ENCODE measurements at regions not wholly inside any gene's neighbourhood (a gene's known extent, or its start where the extent isn't known, plus 50 kb on each side); places are given as distances from the start of the nearest gene placed in this dataset.
A peak's percentile ranks its signal among the peaks of the same experiment; 100 is the strongest.
"Not testable (repeated sequence)": the region's sequence is repeated elsewhere in the genome, so short reads cannot be mapped to it uniquely, and the experiment has no call there.

GRCh38 chr4:134145369-134145768, 56.2 kb downstream of the PABPC4L start:
- DNase-seq (ENCODE audit: low read depth): no peak

GRCh38 chr4:134144337-134144736, 57.3 kb downstream of the PABPC4L start:
- no peak for DNase-seq (ENCODE audit: low read depth)

- DNase-seq (ENCODE audit: low read depth): no peak
These were observed 59.9 kb downstream of the PABPC4L start for GRCh38 chr4:134141728-134142127.

- DNase-seq (ENCODE audit: low read depth): no peak
These were observed 62.4 kb downstream of the PABPC4L start for GRCh38 chr4:134139188-134139587.

- DNase-seq (ENCODE audit: low read depth): no peak
These were observed 69.4 kb downstream of the PABPC4L start for GRCh38 chr4:134132086-134132783.

- DNase-seq (ENCODE audit: low read depth): no peak
These were observed 74.6 kb downstream of the PABPC4L start for GRCh38 chr4:134126955-134127354.

- no peak for DNase-seq (ENCODE audit: low read depth)
These were observed 75.5 kb downstream of the PABPC4L start for GRCh38 chr4:134126000-134126560.

GRCh38 chr4:134122903-134123302, 78.7 kb downstream of the PABPC4L start:
- DNase-seq (ENCODE audit: low read depth): no peak

- DNase-seq (ENCODE audit: low read depth): peak; percentile 11
These were observed 84.0 kb downstream of the PABPC4L start for GRCh38 chr4:134117392-134118183.

- no peak for DNase-seq (ENCODE audit: low read depth)
These were observed 111.7 kb downstream of the PABPC4L start for GRCh38 chr4:134089885-134090284.

GRCh38 chr4:134085496-134085895, 116.1 kb downstream of the PABPC4L start:
- no peak for DNase-seq (ENCODE audit: low read depth)

GRCh38 chr4:134079085-134079484, 122.5 kb downstream of the PABPC4L start:
- not testable (repeated sequence) for DNase-seq (ENCODE audit: low read depth)

GRCh38 chr4:134078230-134078914, 123.2 kb downstream of the PABPC4L start:
- DNase-seq (ENCODE audit: low read depth): no peak

GRCh38 chr4:134073711-134074110, 127.9 kb downstream of the PABPC4L start:
- DNase-seq (ENCODE audit: low read depth): no peak

- DNase-seq (ENCODE audit: low read depth): no peak
These were observed 129.5 kb downstream of the PABPC4L start for GRCh38 chr4:134072137-134072536.

GRCh38 chr4:134070174-134070573, 131.4 kb downstream of the PABPC4L start:
- no peak for DNase-seq (ENCODE audit: low read depth)

GRCh38 chr4:134057356-134057755, 144.2 kb downstream of the PABPC4L start:
- no peak for DNase-seq (ENCODE audit: low read depth)

GRCh38 chr4:134046221-134046620, 155.4 kb downstream of the PABPC4L start:
- DNase-seq (ENCODE audit: low read depth): not testable (repeated sequence)

GRCh38 chr4:134045411-134045810, 156.2 kb downstream of the PABPC4L start:
- no peak for DNase-seq (ENCODE audit: low read depth)

GRCh38 chr4:134043266-134043665, 158.3 kb downstream of the PABPC4L start:
- DNase-seq (ENCODE audit: low read depth): no peak

GRCh38 chr4:134028421-134028820, 173.2 kb downstream of the PABPC4L start:
- DNase-seq (ENCODE audit: low read depth): no peak

- DNase-seq (ENCODE audit: low read depth): peak; percentile 82
These were observed 173.7 kb downstream of the PABPC4L start for GRCh38 chr4:134027931-134028330.

- peak; percentile 54 for DNase-seq (ENCODE audit: low read depth)
These were observed 177.3 kb downstream of the PABPC4L start for GRCh38 chr4:134024251-134024650.
